HepG2 (cell line): ENCODE measurements at regions not wholly inside any gene's neighbourhood (a gene's known extent, or its start where the extent isn't known, plus 50 kb on each side); places are given as distances from the start of the nearest gene placed in this dataset.

Experiments used
- GMEB1 ChIP-seq: sonication (generic); formaldehyde crosslinking; IDR thresholded peaks from 2 replicates; pipeline ENCODE4 v1.5.1; 2020; ENCODE audit warnings: missing genetic modification reagents, mild to moderate bottlenecking, borderline replicate concordance
- ZBTB7A ChIP-seq: sonication (generic); formaldehyde crosslinking; IDR thresholded peaks from 2 replicates; pipeline ENCODE4 v1.8.0; 2022; ENCODE audit warnings: mild to moderate bottlenecking, missing genetic modification reagents
- ZNF510 ChIP-seq: sonication (generic); formaldehyde crosslinking; IDR thresholded peaks from 2 replicates; pipeline ENCODE4 v1.4.0; 2020; ENCODE audit warnings: low read depth, mild to moderate bottlenecking, missing genetic modification reagents

GRCh38 chr10:47059606-47060311, 148.5 kb downstream of the PTPN20 start:
- TF ChIP-seq ZBTB7A (CRISPR knock-in tag) (no peak), ZNF510 (no peak), GMEB1 (CRISPR knock-in tag) (no peak)
